Effector CD8-positive, alpha-beta T cell (primary cell): ENCODE measurements at regions not wholly inside any gene's neighbourhood (a gene's known extent, or its start where the extent isn't known, plus 50 kb on each side); places are given as distances from the start of the nearest gene placed in this dataset.

Source experiments
- DNase-seq: peaks from one replicate; lab custom pipeline; 2025; lab: John Stamatoyannopoulos, UW

GRCh38 chr3:124496061-124496460 is 234.2 kb upstream of the UMPS start:
- DNase-seq: no peak

GRCh38 chr3:124497487-124497886 is 232.8 kb upstream of the UMPS start:
- no peak for DNase-seq

- DNase-seq: no peak
These were observed 231.4 kb upstream of the UMPS start for GRCh38 chr3:124498891-124499290.

- no peak for DNase-seq
These were observed 225.8 kb upstream of the UMPS start for GRCh38 chr3:124504332-124505059.

- DNase-seq: no peak
These were observed 220.4 kb upstream of the UMPS start for GRCh38 chr3:124509884-124510283.

GRCh38 chr3:124510290-124510689 is 220.0 kb upstream of the UMPS start:
- DNase-seq: no peak

GRCh38 chr3:124512881-124513609 is 217.2 kb upstream of the UMPS start:
- no peak for DNase-seq

GRCh38 chr3:124513610-124513997 is 216.6 kb upstream of the UMPS start:
- DNase-seq: no peak

- no peak for DNase-seq
These were observed 215.6 kb upstream of the UMPS start for GRCh38 chr3:124514683-124515082.

- DNase-seq: no peak
These were observed 213.9 kb upstream of the UMPS start for GRCh38 chr3:124516333-124516732.

GRCh38 chr3:124517306-124517705 is 212.9 kb upstream of the UMPS start:
- DNase-seq: no peak

- no peak for DNase-seq
These were observed 211.9 kb upstream of the UMPS start for GRCh38 chr3:124518350-124518749.

- DNase-seq: no peak
These were observed 210.6 kb upstream of the UMPS start for GRCh38 chr3:124519591-124520194.

GRCh38 chr3:124520970-124521369 is 209.3 kb upstream of the UMPS start:
- no peak for DNase-seq

GRCh38 chr3:124522082-124522625 is 208.1 kb upstream of the UMPS start:
- no peak for DNase-seq

- no peak for DNase-seq
These were observed 203.7 kb upstream of the UMPS start for GRCh38 chr3:124526601-124527000.

GRCh38 chr3:124529826-124530571 is 200.3 kb upstream of the UMPS start:
- DNase-seq: no peak

GRCh38 chr3:124530916-124531315 is 199.3 kb upstream of the UMPS start:
- no peak for DNase-seq

- DNase-seq: no peak
These were observed 198.2 kb upstream of the UMPS start for GRCh38 chr3:124532071-124532470.

- no peak for DNase-seq
These were observed 194.9 kb upstream of the UMPS start for GRCh38 chr3:124535306-124535705.

GRCh38 chr3:124540550-124541211 is 189.6 kb upstream of the UMPS start:
- DNase-seq: no peak
